ENCODE measurements at regions not wholly inside any gene's neighbourhood (a gene's known extent, or its start where the extent isn't known, plus 50 kb on each side); places are given as distances from the start of the nearest gene placed in this dataset.

- no peaks in the 10 kb centered on the region for H3K9me3 ChIP-seq (ENCODE audit: control insufficient read depth, insufficient read depth, low read depth, low read length)
- H2AFZ ChIP-seq (ENCODE audit: low read length) = no peak overlapping the region
- H3K4me3 ChIP-seq (replicated peaks in 1 of 4; ENCODE audit: control extremely low read depth in 1 of 4, insufficient read depth in 1 of 4, low read depth in 3 of 4, low read length in 4 of 4) = no peak overlapping the region
- no peak overlapping the region for H3K4me2 ChIP-seq (ENCODE audit: extremely low read depth, insufficient read depth, low read length)
- no peaks in the 10 kb centered on the region for H3K79me2 ChIP-seq (ENCODE audit: control insufficient read depth, insufficient read depth, low read length)
- TF ChIP-seq EZH2 (IDR thresholded peaks at IDR 0.05; ENCODE audit: low read length, missing control alignments) = no peak
- TF ChIP-seq, protein P1, sequence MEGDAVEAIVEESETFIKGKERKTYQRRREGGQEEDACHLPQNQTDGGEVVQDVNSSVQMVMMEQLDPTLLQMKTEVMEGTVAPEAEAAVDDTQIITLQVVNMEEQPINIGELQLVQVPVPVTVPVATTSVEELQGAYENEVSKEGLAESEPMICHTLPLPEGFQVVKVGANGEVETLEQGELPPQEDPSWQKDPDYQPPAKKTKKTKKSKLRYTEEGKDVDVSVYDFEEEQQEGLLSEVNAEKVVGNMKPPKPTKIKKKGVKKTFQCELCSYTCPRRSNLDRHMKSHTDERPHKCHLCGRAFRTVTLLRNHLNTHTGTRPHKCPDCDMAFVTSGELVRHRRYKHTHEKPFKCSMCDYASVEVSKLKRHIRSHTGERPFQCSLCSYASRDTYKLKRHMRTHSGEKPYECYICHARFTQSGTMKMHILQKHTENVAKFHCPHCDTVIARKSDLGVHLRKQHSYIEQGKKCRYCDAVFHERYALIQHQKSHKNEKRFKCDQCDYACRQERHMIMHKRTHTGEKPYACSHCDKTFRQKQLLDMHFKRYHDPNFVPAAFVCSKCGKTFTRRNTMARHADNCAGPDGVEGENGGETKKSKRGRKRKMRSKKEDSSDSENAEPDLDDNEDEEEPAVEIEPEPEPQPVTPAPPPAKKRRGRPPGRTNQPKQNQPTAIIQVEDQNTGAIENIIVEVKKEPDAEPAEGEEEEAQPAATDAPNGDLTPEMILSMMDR (conservative IDR thresholded peaks at IDR 0.05 in 1 of 2, IDR thresholded peaks at IDR 0.05 in 1 of 2; ENCODE audit: low read depth in 1 of 2, low read length in 2 of 2) = no peak
- peak in 1 of 2 donors; percentile 91 for DNase-seq (ENCODE audit: low read depth in 2 of 2)
- H3K4me1 ChIP-seq (ENCODE audit: control insufficient read depth, extremely low read depth, insufficient read depth, low read length) = no peaks in the 10 kb centered on the region
- H4K20me1 ChIP-seq (ENCODE audit: control insufficient read depth, extremely low read depth, insufficient read depth, low read length) = no peaks in the 10 kb centered on the region
- no peaks in the 10 kb centered on the region for H3K27me3 ChIP-seq (ENCODE audit: control insufficient read depth, insufficient read depth, low read length)
- H3K27ac ChIP-seq (ENCODE audit: insufficient read depth, low read length) = no peak overlapping the region
- no peaks in the 10 kb centered on the region for H3K36me3 ChIP-seq (ENCODE audit: control insufficient read depth, insufficient read depth, low read length)
- H3K9ac ChIP-seq (ENCODE audit: insufficient read depth, low read length) = no peak overlapping the region
Observed at GRCh38 chr2:147567136-147567535, 277.7 kb upstream of the ACVR2A start.

- peak in 1 of 2 donors; percentile 79 for DNase-seq (ENCODE audit: low read depth in 2 of 2)
- Histone ChIP-seq H3K9ac (ENCODE audit: insufficient read depth, low read length) (no peak overlapping the region), H3K4me2 (ENCODE audit: extremely low read depth, insufficient read depth, low read length) (no peak overlapping the region), H3K4me3 (replicated peaks in 1 of 4; ENCODE audit: control extremely low read depth in 1 of 4, insufficient read depth in 1 of 4, low read depth in 3 of 4, low read length in 4 of 4) (no peak overlapping the region), H2AFZ (ENCODE audit: low read length) (no peak overlapping the region), H4K20me1 (ENCODE audit: control insufficient read depth, extremely low read depth, insufficient read depth, low read length) (no peaks in the 10 kb centered on the region), H3K36me3 (ENCODE audit: control insufficient read depth, insufficient read depth, low read length) (no peaks in the 10 kb centered on the region), H3K27me3 (ENCODE audit: control insufficient read depth, insufficient read depth, low read length) (no peaks in the 10 kb centered on the region), H3K9me3 (ENCODE audit: control insufficient read depth, insufficient read depth, low read depth, low read length) (no peaks in the 10 kb centered on the region), H3K4me1 (ENCODE audit: control insufficient read depth, extremely low read depth, insufficient read depth, low read length) (no peaks in the 10 kb centered on the region), H3K27ac (ENCODE audit: insufficient read depth, low read length) (no peak overlapping the region), H3K79me2 (ENCODE audit: control insufficient read depth, insufficient read depth, low read length) (no peaks in the 10 kb centered on the region)
- TF ChIP-seq, protein P1 (conservative IDR thresholded peaks at IDR 0.05 in 1 of 2, IDR thresholded peaks at IDR 0.05 in 1 of 2; ENCODE audit: low read depth in 1 of 2, low read length in 2 of 2) = no peak
- TF ChIP-seq EZH2 (IDR thresholded peaks at IDR 0.05; ENCODE audit: low read length, missing control alignments) = no peak
Observed at GRCh38 chr2:147560810-147561535, 283.9 kb upstream of the ACVR2A start.

DNA sequence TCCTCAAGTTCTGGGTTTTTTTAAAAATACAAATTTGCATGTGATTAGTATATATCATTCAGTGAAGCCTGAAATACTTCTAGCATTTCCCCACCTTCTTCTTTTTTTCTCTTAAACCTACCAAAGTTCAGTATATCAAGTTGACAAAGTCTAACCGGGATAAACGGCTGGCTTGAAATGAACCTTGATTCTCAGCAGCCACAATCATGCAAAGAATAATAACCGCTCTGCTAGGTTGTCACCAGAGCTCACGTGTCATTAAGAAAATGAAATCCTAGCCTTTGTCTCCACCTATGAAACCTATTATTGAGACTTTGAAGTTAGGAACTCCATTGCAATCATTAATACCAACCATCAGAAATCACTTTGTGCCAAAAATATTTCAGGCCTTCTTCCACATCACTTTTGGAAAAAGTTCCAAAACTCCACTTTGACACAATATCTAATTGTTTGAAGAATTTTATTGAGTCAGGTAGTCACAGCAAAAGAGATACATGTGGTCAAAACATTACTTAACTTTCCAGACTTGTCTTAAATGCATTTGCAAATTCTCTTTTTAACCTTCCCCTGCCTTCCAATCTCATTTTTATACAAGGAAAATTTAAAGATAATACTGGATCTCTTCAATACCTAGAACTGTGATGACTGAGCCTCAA is 285.6 kb upstream of the ACVR2A start:
- Histone ChIP-seq H3K36me3 (ENCODE audit: control insufficient read depth, insufficient read depth, low read length) (no peaks in the 10 kb centered on the region), H3K27me3 (ENCODE audit: control insufficient read depth, insufficient read depth, low read length) (no peaks in the 10 kb centered on the region), H3K4me3 (replicated peaks in 1 of 4; ENCODE audit: control extremely low read depth in 1 of 4, insufficient read depth in 1 of 4, low read depth in 3 of 4, low read length in 4 of 4) (no peak overlapping the region), H4K20me1 (ENCODE audit: control insufficient read depth, extremely low read depth, insufficient read depth, low read length) (no peaks in the 10 kb centered on the region), H3K4me1 (ENCODE audit: control insufficient read depth, extremely low read depth, insufficient read depth, low read length) (no peaks in the 10 kb centered on the region), H3K79me2 (ENCODE audit: control insufficient read depth, insufficient read depth, low read length) (no peaks in the 10 kb centered on the region), H2AFZ (ENCODE audit: low read length) (no peak overlapping the region), H3K9me3 (ENCODE audit: control insufficient read depth, insufficient read depth, low read depth, low read length) (no peaks in the 10 kb centered on the region), H3K27ac (ENCODE audit: insufficient read depth, low read length) (no peak overlapping the region), H3K4me2 (ENCODE audit: extremely low read depth, insufficient read depth, low read length) (no peak overlapping the region), H3K9ac (ENCODE audit: insufficient read depth, low read length) (no peak overlapping the region)
- TF ChIP-seq EZH2 (IDR thresholded peaks at IDR 0.05; ENCODE audit: low read length, missing control alignments) = no peak
- TF ChIP-seq, protein P1 (conservative IDR thresholded peaks at IDR 0.05 in 1 of 2, IDR thresholded peaks at IDR 0.05 in 1 of 2; ENCODE audit: low read depth in 1 of 2, low read length in 2 of 2) = no peak
- no peak for DNase-seq (ENCODE audit: low read depth in 2 of 2)

Measured in fibroblast of lung (primary cell).